MV-4-11 (cell line): ENCODE measurements at regions not wholly inside any gene's neighbourhood (a gene's known extent, or its start where the extent isn't known, plus 50 kb on each side); places are given as distances from the start of the nearest gene placed in this dataset.

ENCODE experiments used
- DNase-seq: peaks from one replicate; lab custom pipeline; 2025; lab: John Stamatoyannopoulos, UW

- DNase-seq = no peak
These were observed 64.8 kb downstream of the PDCL3 start for GRCh38 chr2:100627330-100628300.

- no peak for DNase-seq
These were observed 65.7 kb downstream of the PDCL3 start for GRCh38 chr2:100628506-100628905.

- DNase-seq = no peak
These were observed 66.5 kb downstream of the PDCL3 start for GRCh38 chr2:100629309-100629708.

DNA sequence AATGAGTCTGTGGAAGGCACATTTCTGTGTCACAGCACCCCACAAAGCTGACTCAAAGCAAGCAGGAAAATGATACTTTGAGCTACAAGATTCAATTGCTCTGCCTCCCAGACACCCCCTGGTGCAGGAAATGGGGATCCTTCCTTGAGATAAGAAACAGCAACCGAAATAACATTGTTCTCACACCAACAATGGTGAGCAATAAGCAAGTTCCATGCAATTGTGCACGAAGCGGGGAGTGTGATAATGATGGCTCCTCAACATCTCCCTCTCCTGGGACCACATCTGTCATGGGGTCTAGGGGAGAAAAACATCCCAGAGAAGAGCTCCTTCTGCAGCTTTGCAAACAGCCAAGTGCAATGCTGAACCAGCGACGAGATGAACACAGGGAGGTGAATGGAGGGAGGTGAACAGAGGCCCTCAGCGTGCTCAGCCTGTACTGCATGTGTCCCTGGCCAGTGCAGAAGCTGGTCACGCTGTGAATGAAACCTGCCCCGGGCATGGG, 67.7 kb downstream of the PDCL3 start:
- DNase-seq = no peak

- no peak for DNase-seq
These were observed 69.2 kb downstream of the PDCL3 start for GRCh38 chr2:100632037-100632436.

- no peak for DNase-seq
These were observed 70.0 kb downstream of the PDCL3 start for GRCh38 chr2:100632759-100633158.

DNA sequence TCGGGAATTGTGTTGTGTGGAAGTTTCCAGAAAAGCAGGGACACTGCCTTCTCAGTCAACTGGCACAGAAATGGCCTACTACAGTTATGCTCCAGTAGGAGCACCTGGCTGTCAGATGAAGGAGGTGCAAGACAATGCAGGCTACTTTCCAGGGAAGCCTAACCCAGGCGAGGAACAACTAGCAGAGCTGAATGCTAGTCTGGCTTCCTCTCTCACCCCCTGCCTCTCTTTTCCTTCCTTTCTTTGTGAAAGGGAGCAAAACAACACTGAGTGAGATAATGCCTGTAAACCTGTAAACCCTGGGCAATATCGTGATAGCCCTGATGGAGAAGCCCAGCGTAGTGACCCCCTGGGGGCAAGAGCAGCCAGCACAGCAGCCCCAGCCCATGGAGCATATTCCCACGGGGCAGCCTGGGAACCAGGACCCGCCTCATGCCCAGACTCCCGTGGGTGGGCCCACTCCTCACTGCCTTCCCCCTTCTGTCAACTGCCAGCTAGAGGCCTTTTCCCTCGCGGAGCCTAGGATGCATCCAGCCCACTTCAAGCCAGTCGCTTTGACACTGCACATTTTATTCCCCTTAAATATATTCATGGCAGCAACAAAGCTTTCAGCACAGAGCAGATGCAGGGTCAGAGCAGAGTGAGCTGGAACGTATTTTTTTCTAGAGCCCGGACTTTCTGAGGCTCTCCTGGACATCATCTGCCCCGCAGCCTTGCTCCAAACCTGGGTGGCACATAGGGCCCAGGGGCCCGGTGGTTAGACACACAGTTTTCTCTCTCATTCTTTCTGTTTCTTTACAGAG, 77.0 kb downstream of the PDCL3 start:
- DNase-seq = no peak

DNA sequence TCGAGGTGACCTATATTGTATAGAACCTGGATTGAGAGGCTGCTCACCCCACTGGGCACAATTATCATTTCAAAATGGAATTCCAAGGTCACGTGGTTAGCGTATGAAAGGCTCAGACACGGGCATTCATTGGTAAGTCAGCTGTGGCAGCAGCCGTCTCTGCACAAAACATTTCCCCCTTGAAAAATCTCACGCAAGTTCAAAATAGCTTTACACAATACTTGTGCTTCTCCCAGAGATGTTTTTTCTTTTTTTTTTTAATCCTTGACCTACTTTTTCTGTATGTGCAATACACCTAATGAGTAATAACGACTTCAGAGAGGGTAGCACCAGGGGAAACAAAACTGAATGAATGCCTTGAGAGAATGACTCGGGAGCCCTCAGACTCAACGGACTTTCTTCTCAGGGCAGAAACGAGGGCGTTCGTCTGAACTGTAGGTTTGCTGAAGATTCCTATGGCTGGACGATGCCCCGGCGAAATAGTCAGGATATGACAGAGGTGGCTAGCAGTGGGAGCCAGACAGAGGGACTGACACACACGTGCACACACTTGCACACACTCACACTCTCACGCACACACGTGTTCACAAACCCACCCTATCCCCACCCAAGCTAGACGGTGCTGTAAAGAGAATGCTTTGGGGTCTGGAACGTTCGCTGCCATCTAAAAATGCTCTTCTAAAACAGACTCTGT, 77.8 kb downstream of the PDCL3 start:
- DNase-seq = peak; percentile 23

DNA sequence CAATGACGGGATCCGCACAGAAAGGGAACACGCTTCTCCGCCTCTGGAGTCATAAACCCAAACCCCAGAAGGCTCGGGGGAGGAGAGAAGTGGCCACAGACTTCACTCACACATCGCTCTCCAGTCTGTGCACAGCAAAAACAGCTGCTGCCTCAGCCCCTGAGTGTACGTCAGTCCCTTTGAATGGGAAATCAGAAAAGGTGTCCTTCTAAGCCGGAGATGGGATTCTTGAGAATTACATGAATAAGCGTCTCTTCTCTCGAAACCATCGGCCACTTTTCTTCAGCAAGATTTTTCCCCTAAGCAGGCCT, 78.3 kb downstream of the PDCL3 start:
- DNase-seq = no peak

DNA sequence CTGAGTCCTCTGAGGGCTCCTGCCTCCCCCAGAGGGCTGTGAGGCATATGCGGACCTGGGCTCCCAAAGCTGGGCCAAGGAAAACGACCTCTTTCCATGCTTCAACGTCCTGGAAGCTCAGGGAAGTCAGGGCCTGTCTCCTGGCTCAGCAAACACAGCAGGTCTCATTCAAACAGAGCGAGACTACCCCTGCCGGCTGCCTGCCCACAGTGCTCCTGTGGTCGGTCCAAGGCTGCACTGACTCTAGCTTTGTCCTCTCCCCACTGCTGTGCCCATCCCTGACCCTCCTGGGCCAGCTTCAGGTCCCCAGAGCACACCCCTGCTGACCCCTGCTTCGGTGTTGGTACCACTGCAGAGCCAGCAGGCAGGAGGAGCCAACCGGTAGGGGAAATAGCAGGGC, 79.6 kb downstream of the PDCL3 start:
- DNase-seq = no peak

DNA sequence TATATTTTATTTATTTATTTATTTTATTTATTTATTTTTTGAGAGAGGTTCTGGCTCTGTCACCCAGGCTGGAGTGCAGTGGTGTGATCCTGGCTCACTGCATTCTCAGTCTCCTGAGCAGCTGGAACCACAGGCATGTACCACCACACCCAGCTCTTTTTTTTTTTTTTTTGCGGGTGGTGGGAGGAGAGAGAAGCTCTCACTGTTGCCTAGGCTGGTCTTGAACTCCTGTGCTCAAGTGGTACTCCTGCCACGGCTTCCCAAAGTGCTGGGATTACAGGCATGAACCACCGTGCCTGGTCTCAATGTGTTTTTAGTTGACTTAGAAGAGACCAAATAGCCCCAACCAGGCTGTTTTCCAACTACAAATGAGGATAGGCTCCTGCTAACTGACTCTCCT, 80.7 kb downstream of the PDCL3 start:
- DNase-seq = no peak

DNA sequence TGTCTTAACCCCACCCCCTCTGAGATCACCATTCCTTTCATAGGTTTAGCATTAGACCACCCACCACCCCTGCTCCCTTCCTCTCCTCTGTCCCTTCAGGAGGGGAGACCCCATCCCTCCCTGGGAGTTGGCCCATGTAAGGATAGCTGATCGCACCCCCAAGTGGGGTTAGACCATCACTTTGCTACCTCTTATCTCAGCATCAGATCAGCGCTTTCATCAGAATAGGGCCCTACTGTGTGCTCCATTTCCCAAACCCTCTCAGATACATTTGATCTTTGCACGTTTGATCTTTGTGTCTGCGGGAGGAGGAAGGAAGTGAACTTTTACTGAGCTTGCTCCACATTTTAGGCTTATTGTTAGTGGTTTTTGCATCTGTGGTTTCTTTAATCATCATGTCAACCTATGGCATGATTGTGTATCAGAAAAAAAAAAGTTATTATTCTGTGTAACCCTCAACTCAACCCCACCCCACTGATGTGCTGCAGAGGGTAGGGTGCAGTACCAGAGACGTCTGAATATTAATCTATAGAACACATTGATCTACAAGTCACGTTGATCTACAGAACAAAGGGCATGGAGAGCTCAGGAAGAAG, 81.2 kb downstream of the PDCL3 start:
- DNase-seq = peak; percentile 50

GRCh38 chr2:100645695-100646429, 83.1 kb downstream of the PDCL3 start:
- no peak for DNase-seq

DNA sequence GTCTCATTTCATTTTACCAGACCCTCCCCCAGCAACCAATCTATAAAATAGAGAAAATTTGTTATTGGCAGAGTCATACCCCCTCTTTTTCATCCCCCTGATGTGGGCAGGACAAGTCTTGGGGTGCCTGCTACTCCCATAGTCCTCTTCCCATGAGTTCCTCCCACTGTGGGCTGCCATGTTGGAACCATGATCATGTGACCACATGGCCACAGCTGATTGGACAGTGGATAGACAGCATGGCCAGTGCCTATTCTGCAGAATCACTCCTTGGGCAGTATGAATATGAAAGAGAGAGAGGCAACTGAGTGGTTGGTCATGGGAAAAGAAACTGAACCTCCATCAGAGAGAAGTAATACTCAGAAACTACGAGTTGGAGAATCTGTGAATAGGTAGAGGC, 84.9 kb downstream of the PDCL3 start:
- DNase-seq = no peak

DNA sequence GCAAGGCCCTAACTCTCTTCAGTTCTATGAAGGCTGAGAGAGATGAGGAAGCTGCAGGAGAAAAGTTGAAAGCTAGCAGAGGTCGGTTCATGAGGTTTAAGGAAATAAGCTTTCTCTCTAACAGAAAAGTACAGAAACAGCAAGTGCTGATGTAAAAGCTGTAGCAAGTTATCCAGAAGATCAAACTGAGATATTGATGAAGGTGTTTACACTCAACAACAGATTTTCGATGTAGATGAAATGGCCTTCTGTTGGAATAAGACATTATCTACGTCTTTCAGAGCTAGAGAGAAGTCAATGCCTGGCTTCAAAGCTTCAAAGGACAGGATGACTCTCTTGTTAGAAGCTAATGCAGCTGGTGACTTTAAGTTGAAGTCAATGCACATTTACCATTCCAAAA, 87.4 kb downstream of the PDCL3 start:
- DNase-seq = no peak

- DNase-seq = no peak
These were observed 90.7 kb downstream of the PDCL3 start for GRCh38 chr2:100653449-100654035.

DNA sequence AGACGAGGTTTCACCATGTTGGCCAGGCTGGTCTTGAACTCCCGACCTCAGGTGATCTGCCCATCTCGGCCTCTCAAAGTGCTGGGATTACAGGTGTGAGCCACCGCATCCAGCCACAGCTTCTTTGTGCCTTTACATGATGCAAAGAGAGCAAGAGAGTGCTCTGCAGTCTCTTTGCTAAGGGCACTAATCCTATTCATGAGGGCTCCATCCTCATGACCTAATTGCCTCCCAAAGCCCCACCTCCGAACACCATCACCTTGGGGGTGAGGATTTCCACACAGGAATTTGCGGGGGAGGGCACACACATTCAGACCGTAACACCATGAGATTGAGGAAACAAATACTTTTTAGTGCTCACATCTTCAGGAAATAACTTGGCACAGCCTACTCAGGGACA, 91.8 kb downstream of the PDCL3 start:
- no peak for DNase-seq

DNA sequence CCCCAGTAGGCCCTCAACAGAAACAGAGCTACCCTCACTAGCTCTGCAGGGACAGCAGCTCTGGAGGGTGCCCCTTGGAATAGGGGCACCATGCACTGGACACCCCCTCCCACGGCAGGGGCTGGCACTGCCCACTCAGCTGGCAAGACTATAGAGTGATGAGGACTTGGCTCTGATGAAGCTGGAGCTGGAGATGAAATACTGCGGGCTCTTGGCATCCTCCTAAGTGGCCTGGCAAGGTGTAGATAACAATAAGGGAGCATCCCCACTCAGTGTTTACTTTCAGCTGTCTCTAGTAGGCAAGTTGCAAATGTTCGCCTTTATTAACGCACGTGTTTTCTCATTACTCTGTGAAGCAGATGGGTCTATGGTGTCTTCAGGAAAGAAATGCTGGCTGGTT, 92.7 kb downstream of the PDCL3 start:
- no peak for DNase-seq

- no peak for DNase-seq
These were observed 93.2 kb downstream of the PDCL3 start for GRCh38 chr2:100655936-100656534.

DNA sequence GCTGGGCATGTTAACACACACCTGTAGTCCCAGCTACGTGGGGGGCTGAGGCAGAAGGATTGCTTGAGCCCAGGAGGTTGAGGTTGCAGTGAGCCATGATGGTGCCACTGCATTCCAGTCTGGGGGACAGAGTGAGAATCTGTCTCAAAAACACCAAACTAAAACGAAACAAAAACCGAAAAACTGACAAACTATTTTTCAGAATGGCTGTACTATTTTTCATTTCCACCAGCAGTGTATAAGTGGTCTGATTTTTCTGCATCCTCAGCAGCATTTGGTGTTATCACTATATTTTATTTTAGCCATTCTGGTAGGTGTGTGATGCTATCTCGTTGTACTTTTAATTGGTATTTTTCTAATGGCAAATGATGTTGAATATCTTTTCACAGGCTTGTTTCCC, 95.2 kb downstream of the PDCL3 start:
- DNase-seq = no peak
